SK-MEL-5 (cell line): ENCODE measurements at regions not wholly inside any gene's neighbourhood (a gene's known extent, or its start where the extent isn't known, plus 50 kb on each side); places are given as distances from the start of the nearest gene placed in this dataset.
A peak's percentile ranks its signal among the peaks of the same experiment; 100 is the strongest.
"Not testable (repeated sequence)": the region's sequence is repeated elsewhere in the genome, so short reads cannot be mapped to it uniquely, and the experiment has no call there.

Experiments
- DNase-seq: peaks from one replicate; pipeline ENCODE4 v3.0.0-alpha.2; 2016; ENCODE audit warnings: low read depth, low spot score
- in situ Hi-C: cut with HindIII; loops from 2 replicates; pipeline ENCODE4 v1.10.0; 2016; ENCODE audit warnings: low sequenced_read_pairs, high pct_unique_total_duplicates, low pct_unique_long_range_greater_than_20kb

DNA sequence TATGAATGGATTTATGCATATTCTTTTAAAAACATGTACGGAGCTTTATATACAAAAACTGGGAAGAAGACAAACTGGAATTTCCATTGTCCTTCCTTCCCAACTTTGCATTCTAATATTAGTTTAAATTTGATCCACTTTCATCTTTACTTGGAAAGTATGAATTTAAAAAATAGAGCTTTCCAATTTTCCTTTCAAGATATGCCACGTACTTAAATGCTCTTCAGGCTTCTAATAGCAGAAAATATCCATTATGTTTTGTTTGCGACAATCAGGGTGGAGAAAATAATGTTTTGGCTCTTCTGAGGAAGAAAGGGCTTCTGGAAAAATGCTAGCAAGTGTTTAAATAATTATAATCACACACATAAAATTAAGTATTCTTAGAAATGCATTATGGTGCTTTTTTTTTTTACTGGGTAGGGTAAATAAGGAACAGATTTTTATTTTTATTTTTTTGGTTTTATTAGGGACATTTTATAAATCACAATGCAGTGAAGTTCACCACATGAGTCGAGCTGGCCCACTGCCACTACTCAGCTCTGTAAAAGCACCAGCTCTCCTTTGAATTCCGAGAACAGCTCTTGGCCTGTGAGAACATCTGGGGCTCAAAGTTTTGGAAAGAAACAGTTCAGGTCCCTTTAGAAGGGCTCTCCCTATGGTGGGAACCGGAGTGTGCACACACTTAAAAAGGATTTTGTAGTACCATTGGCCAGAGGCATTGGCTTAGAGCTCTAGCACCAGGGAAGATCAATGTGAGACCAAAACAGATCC, 287.4 kb upstream of the LYPLAL1 start:
- DNase-seq, result no peak

DNA sequence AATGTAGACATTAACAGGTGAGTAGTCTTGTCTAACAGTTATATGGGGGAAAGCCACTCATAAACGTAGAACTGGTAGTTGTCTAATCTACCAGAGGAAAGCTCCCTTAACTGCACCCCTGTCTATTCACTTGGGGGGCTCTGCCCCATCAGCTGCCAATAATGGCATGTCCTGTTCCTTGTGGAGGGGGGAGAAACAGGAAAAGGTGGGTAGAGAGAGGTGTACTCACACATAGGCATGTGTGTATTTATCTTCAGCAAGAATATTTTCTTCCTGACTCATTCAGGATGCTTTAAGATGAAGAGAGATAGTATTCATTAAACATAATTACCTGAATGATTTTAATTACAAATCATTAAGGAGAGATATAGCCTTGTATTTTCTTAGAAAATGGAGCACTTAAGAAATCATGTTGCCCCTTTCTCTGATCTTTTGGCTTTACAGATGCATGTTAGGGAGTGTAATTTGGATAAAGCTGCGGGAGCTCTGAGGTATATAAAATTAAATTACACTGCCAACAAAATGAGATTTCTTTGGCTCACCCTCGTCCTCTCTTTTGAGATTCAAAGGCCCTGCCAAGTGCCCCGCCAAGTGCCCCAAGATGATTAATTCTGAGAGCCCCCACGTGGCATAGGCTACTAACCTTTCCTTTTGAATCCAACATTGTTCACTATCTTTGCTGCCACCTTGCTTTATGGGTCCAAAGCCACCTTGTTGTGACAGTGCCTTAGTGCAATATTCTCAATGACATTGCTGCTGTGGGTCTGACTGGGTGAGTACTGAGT, 286.3 kb upstream of the LYPLAL1 start:
- DNase-seq, result no peak
- in situ Hi-C loops, result no loop called here

More for the DNA sequence above, 287.4 kb upstream of the LYPLAL1 start:
- in situ Hi-C loops, result no loop called here

DNA sequence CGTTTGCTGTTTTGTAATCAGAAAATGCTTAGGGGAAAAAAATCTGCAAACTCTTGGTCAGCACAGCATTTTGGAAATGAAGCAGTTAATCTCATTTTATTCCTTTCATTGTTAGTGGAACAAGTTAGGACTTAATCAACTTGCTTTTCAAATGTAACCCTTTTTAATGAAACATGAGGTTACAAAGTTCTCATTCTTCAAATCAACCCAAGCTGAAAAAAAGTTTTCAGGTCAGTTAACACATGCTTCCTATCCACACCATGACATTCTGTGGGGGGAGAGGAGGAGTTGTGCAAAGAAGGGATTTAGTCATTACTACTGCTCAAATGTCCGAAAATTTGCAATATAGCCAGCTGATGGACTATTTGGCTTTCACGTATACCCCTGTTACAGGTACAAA, 283.2 kb upstream of the LYPLAL1 start:
- DNase-seq, result no peak
- in situ Hi-C loops, result no loop called here

DNA sequence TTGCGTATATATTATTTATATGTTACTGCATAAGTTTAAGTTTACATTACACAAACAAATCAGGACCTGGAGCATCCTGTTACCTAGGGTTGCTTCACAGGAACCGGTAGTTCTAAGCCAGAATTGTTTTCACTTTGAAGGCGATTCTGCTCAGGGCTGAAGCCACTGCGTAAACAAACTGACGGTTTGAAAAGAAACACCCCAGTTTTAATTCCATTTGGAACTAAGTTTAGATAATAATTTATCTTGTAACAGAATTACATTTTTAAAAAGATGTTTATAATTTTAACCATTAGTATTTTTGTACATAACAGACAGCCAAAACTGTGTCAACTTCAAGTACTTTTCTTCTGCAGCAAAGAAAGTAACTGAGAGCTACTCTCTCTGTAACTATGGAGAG, 282.1 kb upstream of the LYPLAL1 start:
- no peak for DNase-seq
- in situ Hi-C loops, result no loop called here

DNA sequence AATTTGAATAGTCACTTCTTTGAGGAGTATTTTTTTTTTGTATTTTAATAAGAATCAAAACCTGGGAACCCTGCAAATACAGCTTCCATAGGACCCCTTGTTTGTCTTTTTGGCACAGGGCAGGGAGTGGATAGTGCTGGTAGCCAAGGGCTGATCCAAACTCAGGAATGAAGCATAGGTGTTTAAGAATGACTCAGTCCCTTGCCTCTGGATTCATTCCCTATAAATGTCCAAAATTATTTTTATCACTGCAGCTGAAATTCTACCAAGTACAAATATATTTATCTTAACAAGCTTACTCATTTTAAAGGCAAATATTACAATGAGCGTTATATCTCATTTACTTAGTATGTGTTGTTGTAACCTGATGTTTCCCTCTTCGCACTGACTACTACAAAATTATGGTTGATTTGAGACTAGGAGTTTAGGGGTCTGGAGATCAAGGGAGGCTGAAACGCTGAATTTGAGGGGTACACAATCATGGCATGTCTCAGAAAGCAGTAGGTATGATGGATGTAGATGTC, 278.6 kb upstream of the LYPLAL1 start:
- in situ Hi-C loops, result no loop called here
- DNase-seq, result no peak

DNA sequence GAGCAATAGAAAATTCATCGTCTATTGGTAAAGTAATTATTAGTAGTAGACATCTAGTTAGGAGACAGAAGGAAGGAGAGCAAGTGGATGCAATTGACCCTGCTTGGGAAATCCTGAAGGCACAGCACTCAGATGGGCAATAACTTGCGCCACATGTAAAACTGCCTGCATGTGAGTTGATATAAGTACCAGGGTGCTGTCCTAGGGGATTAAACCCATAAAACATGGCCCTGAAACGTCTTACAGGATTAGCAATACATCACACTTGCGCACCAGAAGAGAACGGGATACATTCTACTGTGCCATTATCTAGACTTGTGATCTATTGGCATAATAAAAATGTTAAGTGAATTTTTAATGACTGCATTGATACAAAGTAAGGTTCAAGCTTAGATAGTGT, 277.5 kb upstream of the LYPLAL1 start:
- in situ Hi-C loops, result no loop called here
- no peak for DNase-seq

DNA sequence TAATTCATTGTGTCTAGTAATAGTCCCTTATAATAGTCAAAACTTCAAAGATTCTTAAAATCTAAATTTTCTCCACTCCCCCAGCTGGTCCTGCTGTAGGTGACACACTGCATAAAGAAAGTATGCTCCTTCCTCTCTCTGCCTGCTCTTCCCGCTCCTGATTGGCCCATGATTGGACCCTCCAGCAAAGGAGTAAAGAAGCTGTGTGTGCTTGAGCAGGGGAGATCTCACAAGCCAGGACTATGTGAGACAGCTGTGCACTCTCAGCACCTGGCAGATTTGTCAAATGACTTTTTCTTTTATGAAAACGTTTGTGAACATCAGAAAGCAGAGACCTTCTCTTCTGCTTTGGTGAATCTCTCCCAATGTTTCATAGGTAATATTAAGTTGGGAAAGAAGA, 274.8 kb upstream of the LYPLAL1 start:
- DNase-seq, result no peak
- in situ Hi-C loops, result no loop called here

DNA sequence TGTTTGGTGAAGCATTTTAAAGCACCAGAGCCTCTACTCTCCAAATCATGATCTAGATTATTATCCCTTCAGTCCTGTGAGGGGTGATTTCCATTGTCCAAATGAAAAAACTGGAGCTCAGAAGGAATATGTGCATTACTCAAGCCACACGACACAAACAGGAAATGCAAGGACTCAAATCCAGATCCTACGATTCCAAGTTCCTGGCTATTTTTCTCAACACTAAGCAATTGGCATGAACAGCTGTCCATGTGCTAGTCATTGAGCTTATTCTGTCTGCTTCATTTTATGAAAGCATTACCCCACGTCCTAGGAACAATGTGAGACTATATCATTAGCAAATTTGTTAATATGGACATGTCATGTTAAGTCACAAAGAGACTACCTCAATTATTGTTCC, 273.1 kb upstream of the LYPLAL1 start:
- DNase-seq, result no peak
- in situ Hi-C loops, result no loop called here

DNA sequence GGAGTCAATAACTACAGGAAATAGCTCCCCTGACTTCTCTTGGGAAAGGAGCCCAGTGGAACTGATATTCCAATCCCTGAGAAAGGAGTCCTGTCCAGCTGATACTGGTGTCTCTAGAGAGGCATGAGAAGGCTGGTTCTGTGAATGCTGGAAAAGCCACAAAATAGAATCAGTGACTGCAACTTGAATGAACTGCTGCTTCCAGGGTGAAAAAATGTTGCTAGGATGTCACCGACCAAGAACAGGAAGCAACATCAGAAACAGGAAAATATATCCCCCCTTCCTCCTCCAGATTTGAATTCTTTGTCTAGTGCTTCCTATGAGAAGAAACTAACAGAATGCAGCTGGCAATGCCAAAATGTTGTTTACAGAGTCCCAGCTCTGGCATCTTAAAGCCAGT, 269.3 kb upstream of the LYPLAL1 start:
- in situ Hi-C loops, result no loop called here
- no peak for DNase-seq

DNA sequence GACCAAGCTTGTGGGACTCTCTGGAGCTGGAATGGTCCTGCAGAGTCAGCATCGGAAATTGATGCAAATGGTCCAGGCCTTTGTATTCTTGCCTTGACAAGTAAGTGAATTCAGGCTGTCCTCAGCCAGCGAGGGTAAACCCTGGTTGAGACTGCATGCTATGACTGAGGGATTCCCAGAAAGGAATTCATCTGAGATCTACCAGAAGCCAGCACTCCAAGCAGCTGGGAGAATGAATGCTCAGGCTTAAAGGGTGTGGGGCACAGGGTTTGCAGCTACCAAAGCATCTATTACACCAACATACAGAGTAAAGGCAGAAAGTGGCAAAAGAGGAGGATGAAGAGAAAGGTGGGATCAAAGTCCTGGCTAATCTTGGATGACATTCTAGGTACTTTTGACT, 257.0 kb upstream of the LYPLAL1 start:
- DNase-seq, result no peak
- in situ Hi-C loops, result no loop called here

DNA sequence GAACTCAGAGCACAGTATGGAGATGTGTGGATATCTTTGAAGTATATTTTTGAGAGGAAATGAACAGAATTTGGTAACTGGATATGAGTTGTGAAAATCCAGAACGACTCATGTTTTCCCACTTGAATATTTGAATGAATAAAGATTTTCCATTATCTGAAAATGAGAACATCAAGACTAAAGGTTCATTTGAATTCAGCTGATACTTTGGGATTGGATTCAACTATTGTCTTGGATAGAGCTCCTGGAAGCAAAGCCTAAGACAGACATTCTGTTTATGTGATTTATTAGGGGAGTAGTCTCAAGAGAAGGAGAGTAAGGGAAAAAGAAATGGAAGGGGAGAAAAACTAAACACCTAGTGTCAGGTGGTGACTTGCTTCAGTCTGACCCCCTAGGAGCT, 256.0 kb upstream of the LYPLAL1 start:
- DNase-seq, result no peak
- in situ Hi-C loops, result no loop called here

DNA sequence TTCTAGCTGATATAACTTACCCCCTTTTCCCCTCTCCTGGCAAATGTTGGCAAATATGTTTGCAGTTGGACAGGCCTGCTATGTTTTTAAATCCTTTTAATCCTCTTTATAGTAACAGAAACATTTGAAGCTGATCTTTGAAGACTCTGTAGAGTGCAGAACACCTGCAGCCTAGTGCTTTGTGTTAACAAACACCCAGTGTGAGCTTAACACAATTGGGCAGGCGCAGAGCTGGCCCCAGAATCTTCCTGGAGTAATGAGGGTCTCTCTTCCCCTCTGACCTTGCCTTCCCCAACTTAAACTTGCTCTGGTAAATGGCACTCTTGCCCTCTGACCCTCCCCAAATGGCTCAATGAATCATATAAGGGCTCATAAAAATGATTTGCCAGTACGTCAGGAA, 247.9 kb upstream of the LYPLAL1 start:
- in situ Hi-C loops, result no loop called here
- DNase-seq, result no peak

DNA sequence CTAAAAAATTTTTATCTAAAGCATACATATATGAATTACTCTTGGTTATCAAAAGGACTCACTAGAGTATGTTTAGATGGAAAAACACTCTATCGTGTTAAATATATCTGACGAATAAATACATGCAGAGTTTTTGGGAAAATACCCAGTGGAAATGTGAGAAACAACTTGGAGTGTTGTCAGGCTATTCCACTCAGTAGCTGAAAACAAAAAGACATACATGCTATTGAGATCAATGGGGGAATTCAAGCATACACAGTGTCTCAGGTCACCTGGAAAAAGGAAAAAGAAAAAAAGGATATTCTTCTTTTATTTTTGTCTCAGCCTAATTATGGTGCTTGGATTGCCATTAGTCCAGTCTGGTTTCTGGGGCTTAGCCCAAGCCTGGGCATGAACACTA, 247.0 kb upstream of the LYPLAL1 start:
- in situ Hi-C loops, result no loop called here
- no peak for DNase-seq

DNA sequence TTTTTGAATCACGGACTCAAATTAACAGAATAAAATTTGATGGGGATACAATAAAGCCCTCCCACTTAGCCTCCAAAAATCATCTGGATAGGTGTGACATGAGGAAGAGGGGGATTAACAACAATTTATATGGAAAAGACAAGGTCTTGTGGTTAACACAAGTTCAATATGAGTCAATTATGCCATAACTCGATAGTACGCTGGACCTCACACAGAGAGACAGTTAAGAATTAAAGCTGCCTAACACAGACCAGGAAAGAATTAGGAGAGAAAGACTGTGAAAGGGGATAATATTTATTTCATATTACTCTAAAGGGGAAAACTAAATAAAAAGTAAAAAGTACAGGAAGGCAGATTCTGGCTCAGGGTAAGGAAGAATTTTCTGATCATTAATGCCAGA, 243.7 kb upstream of the LYPLAL1 start:
- DNase-seq, result no peak
- in situ Hi-C loops, result no loop called here

DNA sequence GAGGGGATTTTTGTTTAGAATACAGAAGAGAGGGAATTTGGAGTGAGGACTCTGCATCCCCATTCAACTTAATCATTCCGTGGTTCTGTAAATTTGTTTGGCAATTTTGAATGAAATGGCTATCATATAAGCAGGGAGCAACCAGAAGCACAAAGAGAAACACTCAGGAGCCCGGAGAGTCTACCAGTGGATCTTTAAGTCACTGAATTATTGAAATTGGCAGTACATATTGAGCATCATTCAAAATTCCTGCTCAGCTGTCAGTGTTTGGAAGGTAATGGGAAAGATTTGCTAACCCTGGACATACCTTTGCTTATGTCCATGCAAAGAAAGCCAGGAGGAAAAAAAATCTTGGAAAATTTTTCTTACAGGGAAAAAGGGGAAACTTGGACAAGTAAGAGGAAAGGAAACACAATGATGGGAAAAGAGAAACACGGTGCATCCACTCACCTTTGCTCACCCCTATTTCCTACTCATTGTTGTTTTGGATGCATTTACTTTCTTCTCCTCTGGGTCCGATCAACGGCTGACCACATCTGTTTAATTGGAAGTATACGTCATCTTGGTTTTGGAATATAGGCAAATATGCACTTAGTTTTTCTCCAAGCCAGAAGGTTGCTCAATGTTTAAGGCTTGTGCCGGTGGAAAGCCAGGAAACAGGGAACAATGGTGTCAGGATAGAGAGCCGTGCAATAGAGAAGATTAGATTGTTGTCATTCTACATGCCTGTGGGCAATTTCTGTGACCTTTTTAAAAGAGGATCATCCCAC, 243.0 kb upstream of the LYPLAL1 start:
- DNase-seq, result peak; percentile 60
- in situ Hi-C loops, result no loop called here

DNA sequence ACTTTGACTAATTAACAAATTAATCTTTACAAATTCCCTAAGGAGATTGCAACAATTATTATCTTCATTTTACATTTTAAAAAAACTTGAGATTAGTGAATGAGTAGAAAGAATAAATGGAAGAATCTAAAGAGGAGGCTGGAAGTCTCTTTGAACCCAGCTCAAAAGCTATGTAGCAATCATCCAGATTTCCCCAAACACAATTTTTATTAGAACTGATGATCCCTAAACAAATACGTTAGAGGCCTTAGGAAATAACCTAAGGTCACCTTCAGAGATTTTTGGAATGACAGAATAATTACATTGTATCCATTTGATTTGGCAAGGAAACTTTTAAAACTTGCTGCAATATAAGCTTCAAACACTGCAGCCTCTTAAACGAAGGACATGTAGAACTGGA, 242.4 kb upstream of the LYPLAL1 start:
- DNase-seq, result no peak
- in situ Hi-C loops, result no loop called here

DNA sequence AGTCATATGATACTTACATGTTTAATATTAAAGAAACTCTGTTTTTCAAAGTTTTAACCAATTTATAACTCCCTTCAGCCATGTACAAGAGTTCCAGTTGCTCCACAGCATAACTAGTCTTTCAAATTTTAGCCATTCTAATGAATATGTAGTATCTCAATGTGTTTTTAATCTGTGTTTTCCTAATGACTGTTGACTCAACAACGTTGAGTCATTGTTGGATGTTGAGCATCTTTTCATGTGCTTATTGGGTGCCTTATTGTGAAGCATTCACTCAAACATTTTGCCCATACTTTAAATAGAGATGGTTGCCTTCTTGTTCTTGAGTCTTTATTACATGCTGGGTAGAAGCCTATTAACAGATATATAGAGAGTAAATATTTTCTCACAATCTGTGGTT, 240.2 kb upstream of the LYPLAL1 start:
- in situ Hi-C loops, result no loop called here

DNA sequence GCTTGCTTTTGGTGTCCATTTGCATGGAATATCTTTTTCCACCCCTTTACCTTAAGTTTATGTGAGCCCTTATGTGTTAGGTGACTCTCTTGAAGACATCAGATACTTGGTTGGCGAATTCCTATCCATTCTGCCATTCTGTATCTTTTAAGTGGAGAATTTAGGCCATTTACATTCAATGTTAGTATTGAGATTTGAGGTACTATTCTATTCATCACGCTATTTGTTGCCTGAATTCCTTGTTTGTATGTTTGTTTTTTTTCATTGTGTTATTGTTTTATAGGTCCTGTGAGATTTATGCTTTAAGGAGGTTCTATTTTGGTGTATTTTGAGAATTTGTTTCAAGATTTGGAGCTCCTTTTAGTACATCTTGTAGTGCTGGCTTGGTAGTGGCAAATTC, 238.3 kb upstream of the LYPLAL1 start:
- DNase-seq, in situ Hi-C loops: not testable (repeated sequence)

More for the DNA sequence above, 240.2 kb upstream of the LYPLAL1 start:
- no peak for DNase-seq
